ENCODE measurements at regions not wholly inside any gene's neighbourhood (a gene's known extent, or its start where the extent isn't known, plus 50 kb on each side); places are given as distances from the start of the nearest gene placed in this dataset.

GRCh38 chr6:123127807-123128206, 131.8 kb downstream of the CLVS2 start:
- TF ChIP-seq RAD21 (IDR thresholded peaks at IDR 0.05; ENCODE audit: insufficient read depth, low read depth, low read length) (no peak), EGR1 (IDR thresholded peaks at IDR 0.05; ENCODE audit: borderline replicate concordance in 1 of 2, low read depth in 2 of 2, low read length in 2 of 2) (no peak), MAX (IDR thresholded peaks at IDR 0.05; ENCODE audit: low read depth, low read length) (no peak), POLR2A (IDR thresholded peaks at IDR 0.05; ENCODE audit: low read depth, low read length) (no peak), YY1 (IDR thresholded peaks at IDR 0.05; ENCODE audit: low read depth, low read length) (no peak), ZZZ3 (IDR thresholded peaks at IDR 0.05; ENCODE audit: control insufficient read depth, insufficient read length, low read depth) (no peak), TCF3 (IDR thresholded peaks at IDR 0.05; ENCODE audit: borderline replicate concordance, insufficient read depth, low read depth, low read length) (no peak), NKRF (conservative IDR thresholded peaks at IDR 0.05) (no peak)

Measured in GM12878 (cell line).